ENCODE measurements at regions not wholly inside any gene's neighbourhood (a gene's known extent, or its start where the extent isn't known, plus 50 kb on each side); places are given as distances from the start of the nearest gene placed in this dataset.
A peak's percentile ranks its signal among the peaks of the same experiment; 100 is the strongest.
"Not testable (repeated sequence)": the region's sequence is repeated elsewhere in the genome, so short reads cannot be mapped to it uniquely, and the experiment has no call there.

- DNase-seq (ENCODE audit: low read depth) = peak; percentile 92
- in situ Hi-C loops (cut with HindIII; ENCODE audit: low pct_unique_long_range_greater_than_20kb, low sequenced_read_pairs) = no loop called here
These were observed 90.0 kb upstream of the DRD5 start for GRCh38 chr4:9691238-9692065.

GRCh38 chr4:9692791-9693491, 88.5 kb upstream of the DRD5 start:
- DNase-seq (ENCODE audit: low read depth); in situ Hi-C loops (cut with HindIII; ENCODE audit: low pct_unique_long_range_greater_than_20kb, low sequenced_read_pairs): not testable (repeated sequence)

- DNase-seq (ENCODE audit: low read depth); in situ Hi-C loops (cut with HindIII; ENCODE audit: low pct_unique_long_range_greater_than_20kb, low sequenced_read_pairs): not testable (repeated sequence)
These were observed 87.0 kb upstream of the DRD5 start for GRCh38 chr4:9694403-9694802.

- in situ Hi-C loops (cut with HindIII; ENCODE audit: low pct_unique_long_range_greater_than_20kb, low sequenced_read_pairs); DNase-seq (ENCODE audit: low read depth): not testable (repeated sequence)
These were observed 85.4 kb upstream of the DRD5 start for GRCh38 chr4:9695994-9696393.

GRCh38 chr4:9696561-9696960, 84.9 kb upstream of the DRD5 start:
- DNase-seq (ENCODE audit: low read depth); in situ Hi-C loops (cut with HindIII; ENCODE audit: low pct_unique_long_range_greater_than_20kb, low sequenced_read_pairs): not testable (repeated sequence)

GRCh38 chr4:9702019-9702418, 79.4 kb upstream of the DRD5 start:
- in situ Hi-C loops (cut with HindIII; ENCODE audit: low pct_unique_long_range_greater_than_20kb, low sequenced_read_pairs); DNase-seq (ENCODE audit: low read depth): not testable (repeated sequence)

GRCh38 chr4:9702696-9703095, 78.7 kb upstream of the DRD5 start:
- DNase-seq (ENCODE audit: low read depth); in situ Hi-C loops (cut with HindIII; ENCODE audit: low pct_unique_long_range_greater_than_20kb, low sequenced_read_pairs): not testable (repeated sequence)

- DNase-seq (ENCODE audit: low read depth) = no peak
- in situ Hi-C loops (cut with HindIII; ENCODE audit: low pct_unique_long_range_greater_than_20kb, low sequenced_read_pairs) = no loop called here
These were observed 78.0 kb upstream of the DRD5 start for GRCh38 chr4:9703391-9703790.

GRCh38 chr4:9704126-9704525, 77.3 kb upstream of the DRD5 start:
- in situ Hi-C loops (cut with HindIII; ENCODE audit: low pct_unique_long_range_greater_than_20kb, low sequenced_read_pairs); DNase-seq (ENCODE audit: low read depth): not testable (repeated sequence)

GRCh38 chr4:9704551-9705332, 76.7 kb upstream of the DRD5 start:
- in situ Hi-C loops (cut with HindIII; ENCODE audit: low pct_unique_long_range_greater_than_20kb, low sequenced_read_pairs) = no loop called here
- DNase-seq (ENCODE audit: low read depth) = no peak

GRCh38 chr4:9707281-9707680, 74.2 kb upstream of the DRD5 start:
- in situ Hi-C loops (cut with HindIII; ENCODE audit: low pct_unique_long_range_greater_than_20kb, low sequenced_read_pairs); DNase-seq (ENCODE audit: low read depth): not testable (repeated sequence)

GRCh38 chr4:9707936-9708335, 73.5 kb upstream of the DRD5 start:
- in situ Hi-C loops (cut with HindIII; ENCODE audit: low pct_unique_long_range_greater_than_20kb, low sequenced_read_pairs); DNase-seq (ENCODE audit: low read depth): not testable (repeated sequence)

- in situ Hi-C loops (cut with HindIII; ENCODE audit: low pct_unique_long_range_greater_than_20kb, low sequenced_read_pairs) = no loop called here
These were observed 71.7 kb upstream of the DRD5 start for GRCh38 chr4:9709724-9710123.

GRCh38 chr4:9715271-9715670, 66.2 kb upstream of the DRD5 start:
- DNase-seq (ENCODE audit: low read depth); in situ Hi-C loops (cut with HindIII; ENCODE audit: low pct_unique_long_range_greater_than_20kb, low sequenced_read_pairs): not testable (repeated sequence)

More at GRCh38 chr4:9709724-9710123, 71.7 kb upstream of the DRD5 start:
- no peak for DNase-seq (ENCODE audit: low read depth)

GRCh38 chr4:9716093-9716492, 65.3 kb upstream of the DRD5 start:
- no peak for DNase-seq (ENCODE audit: low read depth)
- in situ Hi-C loops (cut with HindIII; ENCODE audit: low pct_unique_long_range_greater_than_20kb, low sequenced_read_pairs) = no loop called here

- DNase-seq (ENCODE audit: low read depth); in situ Hi-C loops (cut with HindIII; ENCODE audit: low pct_unique_long_range_greater_than_20kb, low sequenced_read_pairs): not testable (repeated sequence)
These were observed 63.0 kb upstream of the DRD5 start for GRCh38 chr4:9718246-9718939.

- in situ Hi-C loops (cut with HindIII; ENCODE audit: low pct_unique_long_range_greater_than_20kb, low sequenced_read_pairs) = not testable (repeated sequence)
These were observed 59.3 kb upstream of the DRD5 start for GRCh38 chr4:9722131-9722530.

More at GRCh38 chr4:9722131-9722530, 59.3 kb upstream of the DRD5 start:
- DNase-seq (ENCODE audit: low read depth) = not testable (repeated sequence)
